Ishikawa (cell line): ENCODE measurements at regions not wholly inside any gene's neighbourhood (a gene's known extent, or its start where the extent isn't known, plus 50 kb on each side); places are given as distances from the start of the nearest gene placed in this dataset.

Experiments
- CEBPB ChIP-seq: IDR thresholded peaks from 2 replicates; pipeline ENCODE4 v1.6.1; 2012
- CREB1 ChIP-seq: IDR thresholded peaks from 2 replicates; pipeline ENCODE4 v1.6.1; 2012; ENCODE audit warnings: low read depth
- EGR1 ChIP-seq: IDR thresholded peaks from 2 replicates; pipeline ENCODE4 v1.6.1; 2012
- EP300 ChIP-seq: IDR thresholded peaks from 2 replicates; pipeline ENCODE4 v1.6.1; 2012; ENCODE audit warnings: borderline replicate concordance
- FOXM1 ChIP-seq: IDR thresholded peaks from 2 replicates; pipeline ENCODE4 v1.6.1; 2012; ENCODE audit warnings: low read depth, borderline replicate concordance
- MAX ChIP-seq: IDR thresholded peaks from 2 replicates; pipeline ENCODE4 v1.6.1; 2012
- NFIC ChIP-seq: IDR thresholded peaks from 2 replicates; pipeline ENCODE4 v1.6.1; 2012
- RAD21 ChIP-seq: IDR thresholded peaks from 2 replicates; pipeline ENCODE4 v1.6.1; 2012; ENCODE audit warnings: low read depth
- REST ChIP-seq: IDR thresholded peaks from 2 replicates; pipeline ENCODE4 v1.6.1; 2012; ENCODE audit warnings: low read depth, mild to moderate bottlenecking
- TAF1 ChIP-seq: IDR thresholded peaks from 2 replicates; pipeline ENCODE4 v1.6.1; 2012; ENCODE audit warnings: low read depth, mild to moderate bottlenecking
- TCF12 ChIP-seq: IDR thresholded peaks from 2 replicates; pipeline ENCODE4 v1.6.1; 2012; ENCODE audit warnings: low read depth
- TEAD4 ChIP-seq: IDR thresholded peaks from 2 replicates; pipeline ENCODE4 v1.6.1; 2012
- USF1 ChIP-seq: IDR thresholded peaks from 2 replicates; pipeline ENCODE4 v1.6.1; 2012
- YY1 ChIP-seq: IDR thresholded peaks from 2 replicates; pipeline ENCODE4 v1.6.1; 2012; ENCODE audit warnings: low read depth
- ZBTB7A ChIP-seq: IDR thresholded peaks from 2 replicates; pipeline ENCODE4 v1.6.1; 2012; ENCODE audit warnings: low read depth

DNA sequence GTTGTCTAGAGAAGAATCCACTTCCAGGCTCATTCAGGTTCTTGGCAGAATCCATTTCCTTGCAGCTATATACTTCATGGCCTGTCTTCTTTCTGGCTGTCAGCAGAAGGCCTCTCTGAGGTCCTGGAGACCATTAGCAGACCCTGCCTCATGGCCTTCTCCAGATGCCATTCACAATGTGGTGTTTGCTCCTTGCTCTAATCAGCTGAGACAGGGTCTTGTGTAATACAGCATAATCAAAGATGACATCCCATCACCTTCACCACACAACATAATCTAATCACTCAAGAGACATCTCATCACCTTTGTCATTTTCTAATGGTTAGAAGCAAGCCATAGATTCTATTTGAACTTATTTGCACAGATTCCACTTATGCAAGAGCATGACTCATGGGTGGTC is 403.9 kb upstream of the LRRC7 start:
- TF ChIP-seq MAX = no peak

- no peak for TF ChIP-seq USF1
- TF ChIP-seq CREB1 = no peak
- no peak for TF ChIP-seq REST
- no peak for TF ChIP-seq TAF1
- TF ChIP-seq EGR1 = no peak
- no peak for TF ChIP-seq EP300
- TF ChIP-seq YY1 = no peak
- TF ChIP-seq CEBPB = no peak
- no peak for TF ChIP-seq ZBTB7A
- no peak for TF ChIP-seq FOXM1
- TF ChIP-seq TEAD4 = no peak
- no peak for TF ChIP-seq TCF12
- TF ChIP-seq RAD21 = no peak
- no peak for TF ChIP-seq MAX
- no peak for TF ChIP-seq NFIC
These were observed 399.8 kb upstream of the LRRC7 start for GRCh38 chr1:69167876-69168275.

- TF ChIP-seq NFIC = no peak
- TF ChIP-seq TCF12 = no peak
- no peak for TF ChIP-seq ZBTB7A
- TF ChIP-seq EGR1 = no peak
- no peak for TF ChIP-seq CEBPB
- TF ChIP-seq MAX = no peak
- TF ChIP-seq FOXM1 = no peak
- TF ChIP-seq CREB1 = no peak
- no peak for TF ChIP-seq TEAD4
- no peak for TF ChIP-seq TAF1
- no peak for TF ChIP-seq REST
- TF ChIP-seq RAD21 = no peak
- no peak for TF ChIP-seq USF1
- TF ChIP-seq EP300 = no peak
- TF ChIP-seq YY1 = no peak
These were observed 396.5 kb upstream of the LRRC7 start for GRCh38 chr1:69171248-69171647.

- TF ChIP-seq TCF12 (no peak), MAX (no peak), NFIC (no peak), USF1 (no peak), TEAD4 (no peak), REST (no peak), CREB1 (no peak), EP300 (no peak), ZBTB7A (no peak), TAF1 (no peak), RAD21 (no peak)
These were observed 395.4 kb upstream of the LRRC7 start for GRCh38 chr1:69172003-69173000.
